PC-3 (cell line): ENCODE measurements at regions not wholly inside any gene's neighbourhood (a gene's known extent, or its start where the extent isn't known, plus 50 kb on each side); places are given as distances from the start of the nearest gene placed in this dataset.

ENCODE experiments used
- ATAC-seq: fragments of 200-7000 bp; cut with Tn5 transposase; 2 replicates; pipeline ENCODE4 v1.9.1; 2020; ENCODE audit warnings: mild to moderate bottlenecking, moderate library complexity
- BruUV-seq: library from RNA; stranded (reverse); fragments of 400-500 nt; replicated peaks from 2 replicates; lab custom pipeline; 2021; lab: Mats Ljungman, UMichigan
- CTCF ChIA-PET: fragments of 300-600 bp; sonication (Branson Sonifier 250); formaldehyde crosslinking; loops from one replicate; lab custom pipeline; 2022; ENCODE audit warnings: antibody characterized with exemption; lab: Charles Lee
- POLR2A ChIA-PET: fragments of 300-600 bp; sonication (Branson Sonifier 250); formaldehyde crosslinking; loops from one replicate; lab custom pipeline; 2022; ENCODE audit warnings: antibody characterized with exemption; ENCODE audit not compliant: unreplicated experiment; lab: Charles Lee
- DNase-seq: peaks from one replicate; pipeline ENCODE4 v3.0.0-alpha.2; 2015
- H2AFZ ChIP-seq: fragments of 300-600 bp; sonication (generic); 2 replicates; pipeline ENCODE4 v1.6.0; 2016; ENCODE audit warnings: antibody characterized with exemption, low read length
- H3F3A ChIP-seq: fragments of 300-600 bp; sonication (generic); one replicate; pipeline ENCODE4 v1.6.0; 2017; ENCODE audit warnings: antibody characterized with exemption, low read length, control low read depth, mild to moderate bottlenecking; ENCODE audit not compliant: unreplicated experiment
- H3K27ac ChIP-seq: fragments of 300-600 bp; sonication (generic); 2 replicates; pipeline ENCODE4 v1.5.1; 2016; ENCODE audit warnings: mild to moderate bottlenecking, low read length
- H3K27me3 ChIP-seq: fragments of 300-600 bp; sonication (generic); 2 replicates; pipeline ENCODE4 v1.6.1; 2016; ENCODE audit warnings: low read length, mixed read lengths
- H3K36me3 ChIP-seq: fragments of 300-600 bp; sonication (generic); 2 replicates; pipeline ENCODE4 v1.6.1; 2016; ENCODE audit warnings: low read depth, mixed run types, low read length, mixed read lengths
- H3K4me1 ChIP-seq: fragments of 300-600 bp; sonication (generic); 2 replicates; pipeline ENCODE4 v1.5.1; 2016; ENCODE audit warnings: low read length; ENCODE audit not compliant: insufficient read depth
- H3K4me2 ChIP-seq: fragments of 300-600 bp; sonication (generic); 2 replicates; pipeline ENCODE4 v1.6.0; 2016; ENCODE audit warnings: low read length
- H3K4me3 ChIP-seq: fragments of 300-600 bp; sonication (generic); 2 replicates; pipeline ENCODE4 v1.5.1; 2016; ENCODE audit warnings: mild to moderate bottlenecking, low read length, mixed read lengths
- H3K79me2 ChIP-seq: fragments of 300-600 bp; sonication (generic); 2 replicates; pipeline ENCODE4 v1.6.1; 2017; ENCODE audit warnings: low read length, mixed read lengths
- H3K9ac ChIP-seq: fragments of 300-600 bp; sonication (generic); 2 replicates; pipeline ENCODE4 v1.6.0; 2016; ENCODE audit warnings: mild to moderate bottlenecking, low read length
- H3K9me2 ChIP-seq: fragments of 300-600 bp; sonication (generic); replicated peaks from 2 replicates; pipeline ENCODE4 v1.6.1; 2016; ENCODE audit warnings: mixed run types, low read length, mixed read lengths
- H3K9me3 ChIP-seq: fragments of 300-600 bp; sonication (generic); 2 replicates; pipeline ENCODE4 v1.6.1; 2016; ENCODE audit warnings: low read length, mixed read lengths
- H4K20me1 ChIP-seq: fragments of 300-600 bp; sonication (generic); 2 replicates; pipeline ENCODE4 v1.6.1; 2016; ENCODE audit warnings: low read length, mixed read lengths
- CTCF ChIP-seq: fragments of 300-600 bp; sonication (generic); conservative IDR thresholded peaks from 2 replicates; pipeline ENCODE4 v1.5.1; 2017; ENCODE audit warnings: antibody characterized with exemption, low read depth, mild to moderate bottlenecking, low read length
- EZH2 ChIP-seq: fragments of 300-600 bp; sonication (generic); IDR thresholded peaks from one replicate; pipeline ENCODE4 v1.6.1; 2017; ENCODE audit warnings: antibody characterized with exemption, mild to moderate bottlenecking, low read length; ENCODE audit not compliant: unreplicated experiment
- EZH2phosphoT487 ChIP-seq: fragments of 300-600 bp; sonication (generic); IDR thresholded peaks from 2 replicates; pipeline ENCODE4 v1.6.1; 2018; ENCODE audit warnings: mild to moderate bottlenecking, antibody characterized with exemption, low read length, borderline replicate concordance
- intact Hi-C: fragments of 100-400 bp; cut with micrococcal nuclease; formaldehyde crosslinking; loops from 2 replicates; pipeline ENCODE4 v1.9.0; 2023

- Histone ChIP-seq H3F3A (no peaks in the 10 kb centered on the region), H3K36me3 (no peaks in the 10 kb centered on the region), H3K79me2 (no peaks in the 10 kb centered on the region), H3K9ac (no peak overlapping the region), H2AFZ (no peak overlapping the region), H3K4me2 (no peak overlapping the region), H3K9me2 (no peaks in the 10 kb centered on the region), H3K9me3 (no peaks in the 10 kb centered on the region), H3K4me3 (no peak overlapping the region), H4K20me1 (no peaks in the 10 kb centered on the region), H3K27me3 (no peaks in the 10 kb centered on the region), H3K4me1 (no peaks in the 10 kb centered on the region), H3K27ac (no peak overlapping the region)
- intact Hi-C loops = no loop called here
- DNase-seq = no peak
- POLR2A ChIA-PET = no interaction called here
- CTCF ChIA-PET = no interaction called here
- TF ChIP-seq EZH2 (no peak), EZH2phosphoT487 (no peak), CTCF (no peak)
- BruUV-seq = no TSS peak
- ATAC-seq = no peak
These were observed 63.4 kb upstream of the SOD1 start for GRCh38 chr21:31596055-31596454.

GRCh38 chr21:31594726-31595125 is 64.8 kb upstream of the SOD1 start:
- intact Hi-C loops = no loop called here
- ChIA-PET CTCF (interaction anchor here (0.7 kb wide), 1 partner anchor 14 kb away, joined by 3 read pairs; no protein-coding TSS in a partner anchor), POLR2A (no interaction called here)
- Histone ChIP-seq H3K4me3 (no peak overlapping the region), H3K27ac (no peak overlapping the region), H3K9me2 (no peaks in the 10 kb centered on the region), H3K36me3 (no peaks in the 10 kb centered on the region), H3K9ac (no peak overlapping the region), H3K4me1 (no peaks in the 10 kb centered on the region), H3F3A (no peaks in the 10 kb centered on the region), H4K20me1 (no peaks in the 10 kb centered on the region), H3K9me3 (no peaks in the 10 kb centered on the region), H3K4me2 (no peak overlapping the region), H3K27me3 (no peaks in the 10 kb centered on the region), H3K79me2 (no peaks in the 10 kb centered on the region), H2AFZ (no peak overlapping the region)
- BruUV-seq = no TSS peak
- no peak for DNase-seq
- TF ChIP-seq EZH2 = no peak
- TF ChIP-seq CTCF = no peak
- TF ChIP-seq EZH2phosphoT487 = no peak
- no peak for ATAC-seq

GRCh38 chr21:31594279-31594678 is 65.2 kb upstream of the SOD1 start:
- Histone ChIP-seq H4K20me1 (no peaks in the 10 kb centered on the region), H3F3A (no peaks in the 10 kb centered on the region), H3K79me2 (no peaks in the 10 kb centered on the region), H3K9ac (no peak overlapping the region), H3K4me2 (no peak overlapping the region), H3K9me3 (no peaks in the 10 kb centered on the region), H2AFZ (no peak overlapping the region), H3K4me1 (no peaks in the 10 kb centered on the region), H3K4me3 (no peak overlapping the region), H3K27ac (no peak overlapping the region), H3K27me3 (no peaks in the 10 kb centered on the region), H3K9me2 (no peaks in the 10 kb centered on the region), H3K36me3 (no peaks in the 10 kb centered on the region)
- ChIA-PET POLR2A (no interaction called here), CTCF (no interaction called here)
- no TSS peak for BruUV-seq
- no peak for ATAC-seq
- intact Hi-C loops = no loop called here
- no peak for DNase-seq
- no peak for TF ChIP-seq CTCF
